ENCODE measurements at regions not wholly inside any gene's neighbourhood (a gene's known extent, or its start where the extent isn't known, plus 50 kb on each side); places are given as distances from the start of the nearest gene placed in this dataset.
"Not testable (repeated sequence)": the region's sequence is repeated elsewhere in the genome, so short reads cannot be mapped to it uniquely, and the experiment has no call there.

- DNase-seq (ENCODE audit: low spot score) = no peak
Measured at GRCh38 chr14:76699209-76699938, 61.9 kb upstream of the VASH1 start.

GRCh38 chr14:76699939-76700590, 61.2 kb upstream of the VASH1 start:
- no peak for DNase-seq (ENCODE audit: low spot score)

GRCh38 chr14:76701436-76701835, 59.8 kb upstream of the VASH1 start:
- DNase-seq (ENCODE audit: low spot score) = no peak

GRCh38 chr14:76701981-76702380, 59.3 kb upstream of the VASH1 start:
- DNase-seq (ENCODE audit: low spot score) = no peak

DNA sequence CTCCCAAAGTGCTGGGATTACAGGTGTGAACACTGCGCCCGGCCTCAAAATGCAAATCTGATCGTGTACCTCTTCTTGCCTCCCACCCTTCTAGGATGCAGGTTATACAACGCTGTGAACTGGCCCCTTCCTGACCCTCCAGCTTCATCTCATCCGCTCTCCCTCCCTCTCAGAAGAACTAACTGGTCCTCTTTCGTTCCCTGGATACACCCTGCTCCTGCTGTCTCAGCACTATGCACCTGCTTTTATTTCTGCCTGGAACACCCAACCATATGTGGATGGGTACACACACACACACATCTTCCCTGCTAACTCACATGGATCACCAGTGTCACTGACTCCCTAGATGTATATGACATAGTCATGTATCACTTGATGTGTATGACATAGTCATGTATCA, 56.1 kb upstream of the VASH1 start:
- no peak for DNase-seq (ENCODE audit: low spot score)

DNA sequence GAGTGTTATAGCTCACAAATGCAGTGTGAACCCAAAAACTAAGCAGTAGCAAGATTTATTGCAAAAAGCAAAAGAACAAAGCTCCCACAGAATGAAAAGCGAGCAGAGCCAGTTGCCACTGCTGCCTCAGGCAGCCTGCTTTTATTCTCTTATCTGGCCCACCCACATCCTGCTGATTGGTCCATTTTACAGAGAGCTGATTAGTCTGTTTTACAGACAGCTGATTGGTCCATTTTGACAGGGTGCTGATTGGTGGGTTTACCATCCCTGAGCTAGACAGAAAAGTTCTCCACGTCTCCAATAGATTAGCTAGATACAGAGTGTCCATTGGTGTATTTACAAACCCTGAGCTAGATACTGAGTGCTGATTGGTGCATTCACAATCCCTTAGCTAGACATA, 55.1 kb upstream of the VASH1 start:
- not testable (repeated sequence) for DNase-seq (ENCODE audit: low spot score)

GRCh38 chr14:76706811-76707210, 54.5 kb upstream of the VASH1 start:
- DNase-seq (ENCODE audit: low spot score) = no peak

DNA sequence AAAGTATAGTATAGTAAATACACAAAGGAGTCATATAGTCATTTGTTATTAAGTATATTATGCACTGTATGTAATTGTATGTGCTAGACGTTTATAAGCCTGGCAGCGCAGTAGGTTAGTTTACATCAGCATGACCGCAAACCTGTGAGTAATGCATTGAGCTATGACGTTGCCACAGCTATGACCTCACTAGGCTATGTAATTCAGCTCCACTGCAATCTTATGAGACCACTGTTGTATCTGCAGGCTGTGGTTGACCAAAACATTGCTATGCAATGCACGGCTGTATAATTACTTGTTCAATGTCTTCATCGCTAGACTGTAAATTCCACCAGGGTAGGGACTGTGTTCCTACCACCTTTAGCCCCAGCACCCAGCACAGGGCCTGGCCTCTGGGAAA, 53.2 kb upstream of the VASH1 start:
- no peak for DNase-seq (ENCODE audit: low spot score)

GRCh38 chr14:76708771-76709170, 52.5 kb upstream of the VASH1 start:
- no peak for DNase-seq (ENCODE audit: low spot score)

DNA sequence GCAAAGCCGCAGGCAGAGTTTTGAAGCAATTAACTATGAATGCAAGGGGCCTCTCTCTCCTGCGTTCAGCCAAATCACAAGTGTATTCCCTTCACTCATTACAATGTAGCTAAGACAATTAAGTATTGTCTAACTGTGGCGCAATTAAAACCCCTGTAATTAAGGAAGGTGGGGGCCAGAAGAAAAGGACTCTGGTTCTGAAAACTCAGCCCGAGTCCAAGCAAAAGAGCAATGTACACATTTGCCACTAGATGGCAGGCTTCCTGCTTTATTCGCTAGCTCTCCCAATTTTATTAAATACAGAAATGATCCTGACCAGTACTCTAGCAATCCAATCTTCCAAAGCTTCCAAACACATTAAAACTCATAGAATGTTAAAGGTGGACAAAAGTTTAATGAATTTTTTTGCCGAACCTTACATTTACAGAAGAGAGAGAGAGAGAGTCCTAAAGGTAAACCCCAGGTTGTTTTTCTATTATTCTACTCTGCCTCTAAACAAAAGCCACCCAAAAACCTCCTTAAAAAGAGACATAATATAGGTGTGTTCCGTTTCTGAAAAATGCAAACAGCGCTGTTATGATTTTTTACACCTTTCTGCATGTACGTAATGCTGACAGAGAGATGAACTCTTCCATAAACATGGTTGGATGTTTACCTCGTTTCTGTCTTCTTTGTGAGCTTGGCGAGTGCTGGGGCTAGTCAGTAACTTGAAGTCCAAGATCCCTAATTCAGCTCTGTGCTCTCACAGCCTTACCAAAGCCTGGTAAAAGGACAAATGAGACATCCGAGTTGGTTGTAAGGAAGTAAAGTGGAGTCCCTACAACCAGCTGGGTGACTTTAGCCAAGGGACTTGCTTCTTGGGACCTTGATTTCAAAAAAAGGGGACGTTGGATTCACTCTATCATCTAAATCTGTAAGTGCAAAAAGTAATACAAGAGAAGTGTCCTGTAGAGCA, 50.9 kb upstream of the VASH1 start:
- peak; percentile 34 for DNase-seq (ENCODE audit: low spot score)
